ENCODE measurements at regions not wholly inside any gene's neighbourhood (a gene's known extent, or its start where the extent isn't known, plus 50 kb on each side); places are given as distances from the start of the nearest gene placed in this dataset.

- no TSS peak for BruUV-seq (replicated peaks)
- TF ChIP-seq CTCF (conservative IDR thresholded peaks at IDR 0.05; ENCODE audit: low read depth, low read length) = no peak
- no peak for TF ChIP-seq EZH2 (IDR thresholded peaks at IDR 0.05; ENCODE audit: borderline replicate concordance, low read depth, low read length, poor library complexity, severe bottlenecking)
- Histone ChIP-seq H3K4me1 (ENCODE audit: insufficient read depth, low read length, poor library complexity, severe bottlenecking) (no peaks in the 10 kb centered on the region), H3K4me3 (ENCODE audit: low read depth, low read length, poor library complexity, severe bottlenecking) (no peak overlapping the region), H3K9me3 (ENCODE audit: low read depth, low read length, poor library complexity, severe bottlenecking) (no peaks in the 10 kb centered on the region), H3K36me3 (ENCODE audit: insufficient read depth, low read length, poor library complexity, severe bottlenecking) (no peaks in the 10 kb centered on the region), H3K27ac (ENCODE audit: low read depth, low read length, poor library complexity, severe bottlenecking) (no peak overlapping the region), H3K27me3 (replicated peaks; ENCODE audit: insufficient read depth, low read depth, low read length, poor library complexity) (no peaks in the 10 kb centered on the region)
- ChIA-PET POLR2A (ENCODE audit: low non-redundant PET) (no interaction called here), CTCF (interaction anchor here (0.6 kb wide), 1 partner anchor 120 kb away, joined by 3 read pairs; no protein-coding TSS in a partner anchor)
- intact Hi-C loops (cut with micrococcal nuclease; ENCODE audit: unreplicated experiment) = no loop called here
- DNase-seq (ENCODE audit: low spot score) = no peak
Measured at GRCh38 chr4:17251101-17251500, 260.8 kb downstream of the QDPR start.

GRCh38 chr4:17250591-17250990, 261.3 kb downstream of the QDPR start:
- CTCF ChIA-PET = no interaction called here
- BruUV-seq (replicated peaks) = no TSS peak
- no peaks in the 10 kb centered on the region for H3K27me3 ChIP-seq (replicated peaks; ENCODE audit: insufficient read depth, low read depth, low read length, poor library complexity)
- H3K36me3 ChIP-seq (ENCODE audit: insufficient read depth, low read length, poor library complexity, severe bottlenecking) = no peaks in the 10 kb centered on the region
- intact Hi-C loops (cut with micrococcal nuclease; ENCODE audit: unreplicated experiment) = no loop called here
- TF ChIP-seq EZH2 (IDR thresholded peaks at IDR 0.05; ENCODE audit: borderline replicate concordance, low read depth, low read length, poor library complexity, severe bottlenecking) (no peak), CTCF (conservative IDR thresholded peaks at IDR 0.05; ENCODE audit: low read depth, low read length) (no peak)
- no peaks in the 10 kb centered on the region for H3K9me3 ChIP-seq (ENCODE audit: low read depth, low read length, poor library complexity, severe bottlenecking)
- no peak overlapping the region for H3K4me3 ChIP-seq (ENCODE audit: low read depth, low read length, poor library complexity, severe bottlenecking)
- H3K4me1 ChIP-seq (ENCODE audit: insufficient read depth, low read length, poor library complexity, severe bottlenecking) = no peaks in the 10 kb centered on the region
- POLR2A ChIA-PET (ENCODE audit: low non-redundant PET) = no interaction called here
- no peak for DNase-seq (ENCODE audit: low spot score)
- no peak overlapping the region for H3K27ac ChIP-seq (ENCODE audit: low read depth, low read length, poor library complexity, severe bottlenecking)

DNA sequence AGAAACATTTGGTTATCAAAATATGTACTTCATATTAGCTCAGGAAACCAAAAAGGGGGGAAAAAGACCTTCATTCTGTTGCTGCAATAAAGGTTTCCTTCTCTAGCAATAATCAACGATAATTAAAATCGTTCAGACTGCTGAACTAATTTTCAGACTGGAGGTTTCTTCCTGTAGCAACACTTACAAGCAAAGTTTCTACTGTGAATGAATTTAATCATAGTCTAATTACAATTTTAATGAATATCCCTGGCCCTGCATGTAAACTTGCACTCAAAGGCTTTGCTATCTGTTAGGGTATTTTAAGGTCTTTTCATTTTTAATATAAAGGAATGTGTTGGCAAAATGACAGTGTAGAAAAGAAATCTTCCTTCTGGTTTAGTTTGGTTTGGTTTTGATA, 265.2 kb downstream of the QDPR start:
- ChIA-PET POLR2A (ENCODE audit: low non-redundant PET) (no interaction called here), CTCF (no interaction called here)
- Histone ChIP-seq H3K4me1 (ENCODE audit: insufficient read depth, low read length, poor library complexity, severe bottlenecking) (no peaks in the 10 kb centered on the region), H3K9me3 (ENCODE audit: low read depth, low read length, poor library complexity, severe bottlenecking) (no peaks in the 10 kb centered on the region), H3K27me3 (replicated peaks; ENCODE audit: insufficient read depth, low read depth, low read length, poor library complexity) (no peaks in the 10 kb centered on the region), H3K36me3 (ENCODE audit: insufficient read depth, low read length, poor library complexity, severe bottlenecking) (no peaks in the 10 kb centered on the region), H3K27ac (ENCODE audit: low read depth, low read length, poor library complexity, severe bottlenecking) (no peak overlapping the region), H3K4me3 (ENCODE audit: low read depth, low read length, poor library complexity, severe bottlenecking) (no peak overlapping the region)
- no TSS peak for BruUV-seq (replicated peaks)
- intact Hi-C loops (cut with micrococcal nuclease; ENCODE audit: unreplicated experiment) = no loop called here
- no peak for DNase-seq (ENCODE audit: low spot score)
- TF ChIP-seq CTCF (conservative IDR thresholded peaks at IDR 0.05; ENCODE audit: low read depth, low read length) (no peak), EZH2 (IDR thresholded peaks at IDR 0.05; ENCODE audit: borderline replicate concordance, low read depth, low read length, poor library complexity, severe bottlenecking) (no peak)
